ENCODE measurements at regions not wholly inside any gene's neighbourhood (a gene's known extent, or its start where the extent isn't known, plus 50 kb on each side); places are given as distances from the start of the nearest gene placed in this dataset.

DNA sequence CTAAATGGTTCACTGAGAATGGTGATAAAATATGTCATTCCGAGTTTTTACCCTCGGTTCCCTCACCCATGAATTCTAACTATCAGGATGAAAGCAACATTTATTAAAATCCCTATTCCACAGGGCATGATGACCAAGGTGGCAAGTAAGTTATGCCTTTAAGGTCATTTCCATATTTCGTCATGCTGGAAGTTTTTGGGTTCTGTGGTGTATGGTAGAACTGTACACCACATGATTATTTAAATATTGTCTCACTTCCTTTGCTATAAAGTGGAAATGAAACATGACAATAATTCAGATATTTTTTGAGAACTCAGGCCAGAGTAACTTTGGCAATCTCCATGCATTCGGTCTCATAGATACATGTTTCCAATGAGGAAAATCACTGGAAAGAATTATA lies 68.5 kb upstream of the CARD18 start:
- intact Hi-C loops (cut with micrococcal nuclease; ENCODE audit: unreplicated experiment), result no loop called here
- H3K79me2 ChIP-seq (ENCODE audit: insufficient read depth, low read depth, low read length), result no peaks in the 10 kb centered on the region
- H3K9me3 ChIP-seq (ENCODE audit: low read length), result no peaks in the 10 kb centered on the region
- ChIA-PET CTCF (ENCODE audit: unreplicated experiment) (no interaction called here), POLR2A (no interaction called here)
- no peak overlapping the region for H3K4me2 ChIP-seq (ENCODE audit: low read length)
- H3K4me3 ChIP-seq (ENCODE audit: low read depth, low read length, poor library complexity, severe bottlenecking), result no peak overlapping the region
- no peaks in the 10 kb centered on the region for H3K9me2 ChIP-seq (ENCODE audit: insufficient read depth, low read length)
- H2AFZ ChIP-seq (ENCODE audit: low read length), result no peak overlapping the region
- TF ChIP-seq, protein P1, sequence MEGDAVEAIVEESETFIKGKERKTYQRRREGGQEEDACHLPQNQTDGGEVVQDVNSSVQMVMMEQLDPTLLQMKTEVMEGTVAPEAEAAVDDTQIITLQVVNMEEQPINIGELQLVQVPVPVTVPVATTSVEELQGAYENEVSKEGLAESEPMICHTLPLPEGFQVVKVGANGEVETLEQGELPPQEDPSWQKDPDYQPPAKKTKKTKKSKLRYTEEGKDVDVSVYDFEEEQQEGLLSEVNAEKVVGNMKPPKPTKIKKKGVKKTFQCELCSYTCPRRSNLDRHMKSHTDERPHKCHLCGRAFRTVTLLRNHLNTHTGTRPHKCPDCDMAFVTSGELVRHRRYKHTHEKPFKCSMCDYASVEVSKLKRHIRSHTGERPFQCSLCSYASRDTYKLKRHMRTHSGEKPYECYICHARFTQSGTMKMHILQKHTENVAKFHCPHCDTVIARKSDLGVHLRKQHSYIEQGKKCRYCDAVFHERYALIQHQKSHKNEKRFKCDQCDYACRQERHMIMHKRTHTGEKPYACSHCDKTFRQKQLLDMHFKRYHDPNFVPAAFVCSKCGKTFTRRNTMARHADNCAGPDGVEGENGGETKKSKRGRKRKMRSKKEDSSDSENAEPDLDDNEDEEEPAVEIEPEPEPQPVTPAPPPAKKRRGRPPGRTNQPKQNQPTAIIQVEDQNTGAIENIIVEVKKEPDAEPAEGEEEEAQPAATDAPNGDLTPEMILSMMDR (conservative IDR thresholded peaks at IDR 0.05; ENCODE audit: low read length), result no peak
- no peak for TF ChIP-seq EZH2phosphoT487 (IDR thresholded peaks at IDR 0.05; ENCODE audit: borderline replicate concordance, low read depth, low read length)
- H4K20me1 ChIP-seq (ENCODE audit: insufficient read depth, low read length), result no peaks in the 10 kb centered on the region
- BruUV-seq (replicated peaks), result no TSS peak
- no peak overlapping the region for H3K27ac ChIP-seq (ENCODE audit: low read depth, low read length, poor library complexity, severe bottlenecking)
- no peaks in the 10 kb centered on the region for H3K4me1 ChIP-seq (ENCODE audit: insufficient read depth, low read length, poor library complexity, severe bottlenecking)
- no peaks in the 10 kb centered on the region for H3K36me3 ChIP-seq (ENCODE audit: insufficient read depth, low read length)
- DNase-seq (ENCODE audit: low spot score), result no peak

DNA sequence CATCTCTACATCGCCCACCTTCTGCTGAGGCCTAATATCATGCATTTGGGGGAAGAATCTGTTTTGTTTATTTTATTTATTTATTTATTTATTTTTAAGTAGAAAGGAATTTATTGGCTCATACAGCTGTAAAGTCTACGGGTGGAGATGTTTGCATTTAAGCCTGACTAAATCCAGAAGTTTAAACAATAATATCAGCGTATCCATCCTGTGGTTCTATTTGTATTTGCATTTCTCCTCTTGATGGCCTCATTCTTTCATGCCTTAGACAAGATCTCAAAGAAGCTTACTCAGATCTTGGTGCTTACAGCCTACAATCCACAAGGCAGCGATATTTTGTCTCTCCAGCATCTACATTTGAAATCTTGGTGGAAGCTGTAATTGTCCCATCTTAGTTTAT lies 67.1 kb upstream of the CARD18 start:
- Histone ChIP-seq H3K4me1 (ENCODE audit: insufficient read depth, low read length, poor library complexity, severe bottlenecking) (no peaks in the 10 kb centered on the region), H2AFZ (ENCODE audit: low read length) (no peak overlapping the region), H3K4me2 (ENCODE audit: low read length) (no peak overlapping the region), H3K4me3 (ENCODE audit: low read depth, low read length, poor library complexity, severe bottlenecking) (no peak overlapping the region), H3K9me3 (ENCODE audit: low read length) (no peaks in the 10 kb centered on the region), H3K9me2 (ENCODE audit: insufficient read depth, low read length) (no peaks in the 10 kb centered on the region), H4K20me1 (ENCODE audit: insufficient read depth, low read length) (no peaks in the 10 kb centered on the region), H3K79me2 (ENCODE audit: insufficient read depth, low read depth, low read length) (no peaks in the 10 kb centered on the region), H3K36me3 (ENCODE audit: insufficient read depth, low read length) (no peaks in the 10 kb centered on the region), H3K27ac (ENCODE audit: low read depth, low read length, poor library complexity, severe bottlenecking) (no peak overlapping the region)
- TF ChIP-seq EZH2phosphoT487 (IDR thresholded peaks at IDR 0.05; ENCODE audit: borderline replicate concordance, low read depth, low read length), result no peak
- TF ChIP-seq, protein P1 (conservative IDR thresholded peaks at IDR 0.05; ENCODE audit: low read length), result no peak
- CTCF ChIA-PET (ENCODE audit: unreplicated experiment), result no interaction called here
- intact Hi-C loops (cut with micrococcal nuclease; ENCODE audit: unreplicated experiment), result no loop called here
- POLR2A ChIA-PET, result no interaction called here
- BruUV-seq (replicated peaks), result no TSS peak
- DNase-seq (ENCODE audit: low spot score), result no peak

DNA sequence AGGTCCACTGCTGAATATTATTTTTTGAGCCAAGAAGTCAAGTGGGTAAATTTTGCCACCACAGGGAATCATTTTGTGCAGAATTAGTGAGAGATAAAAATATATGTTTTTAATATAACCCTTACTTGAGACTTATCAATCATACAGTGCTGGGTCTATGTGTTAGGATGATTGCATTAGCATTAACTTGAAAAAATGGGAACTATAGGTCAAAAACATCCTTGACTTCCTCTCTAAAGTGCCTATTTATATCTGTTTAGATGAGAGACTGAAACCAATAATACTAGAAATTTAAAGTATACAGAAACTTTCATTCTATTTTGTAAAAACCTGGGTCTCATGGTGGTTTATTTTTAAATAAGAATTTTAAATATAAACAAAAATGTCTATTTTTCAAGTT lies 65.1 kb upstream of the CARD18 start:
- Histone ChIP-seq H3K9me2 (ENCODE audit: insufficient read depth, low read length) (no peaks in the 10 kb centered on the region), H2AFZ (ENCODE audit: low read length) (no peak overlapping the region), H3K9me3 (ENCODE audit: low read length) (no peaks in the 10 kb centered on the region), H4K20me1 (ENCODE audit: insufficient read depth, low read length) (no peaks in the 10 kb centered on the region), H3K36me3 (ENCODE audit: insufficient read depth, low read length) (no peaks in the 10 kb centered on the region), H3K79me2 (ENCODE audit: insufficient read depth, low read depth, low read length) (no peaks in the 10 kb centered on the region), H3K4me1 (ENCODE audit: insufficient read depth, low read length, poor library complexity, severe bottlenecking) (no peaks in the 10 kb centered on the region), H3K4me3 (ENCODE audit: low read depth, low read length, poor library complexity, severe bottlenecking) (no peak overlapping the region), H3K4me2 (ENCODE audit: low read length) (no peak overlapping the region), H3K27ac (ENCODE audit: low read depth, low read length, poor library complexity, severe bottlenecking) (no peak overlapping the region)
- no peak for TF ChIP-seq EZH2phosphoT487 (IDR thresholded peaks at IDR 0.05; ENCODE audit: borderline replicate concordance, low read depth, low read length)
- no TSS peak for BruUV-seq (replicated peaks)
- ChIA-PET POLR2A (no interaction called here), CTCF (ENCODE audit: unreplicated experiment) (no interaction called here)
- intact Hi-C loops (cut with micrococcal nuclease; ENCODE audit: unreplicated experiment), result no loop called here
- no peak for DNase-seq (ENCODE audit: low spot score)

Data from OCI-LY7 (cell line).